SK-N-SH treated with all-trans-retinoic acid at 6 μM for 48 hours (cell line): ENCODE measurements at regions not wholly inside any gene's neighbourhood (a gene's known extent, or its start where the extent isn't known, plus 50 kb on each side); places are given as distances from the start of the nearest gene placed in this dataset.

ENCODE experiments used
- BACH2 ChIP-seq: fragments of 250-450 bp; sonication (Bioruptor Pico); IDR thresholded peaks from 2 replicates; pipeline ENCODE4 v1.9.0; 2021; ENCODE audit warnings: mild to moderate bottlenecking, borderline replicate concordance
- POU6F1 ChIP-seq: fragments of 250-450 bp; sonication (Bioruptor Pico); IDR thresholded peaks from 2 replicates; pipeline ENCODE4 v1.8.0; 2021; ENCODE audit warnings: low read depth, mild to moderate bottlenecking, moderate library complexity, borderline replicate concordance
- PPARA ChIP-seq: fragments of 250-450 bp; sonication (Bioruptor Pico); IDR thresholded peaks from 2 replicates; pipeline ENCODE4 v1.5.0; 2020; ENCODE audit warnings: mild to moderate bottlenecking, borderline replicate concordance

DNA sequence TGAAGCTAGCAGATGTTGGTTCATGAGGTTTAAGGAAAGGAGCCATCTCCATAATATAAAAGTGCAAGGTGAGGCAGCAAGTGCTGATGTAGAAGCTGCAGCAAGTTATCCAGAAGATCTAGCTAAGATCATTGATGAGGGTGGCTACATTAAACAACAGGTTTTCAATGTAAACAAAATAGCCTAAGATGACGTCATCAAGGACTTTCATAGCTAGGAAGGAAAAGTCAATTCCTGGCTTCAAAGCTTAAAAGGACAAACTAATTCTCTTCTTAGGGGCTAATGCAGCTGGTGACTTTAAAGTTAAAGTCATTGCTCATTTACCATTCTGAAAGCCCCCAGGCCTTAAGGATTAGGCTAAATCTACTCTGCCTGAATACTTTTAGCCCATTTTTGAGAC lies 141.9 kb downstream of the MID1IP1 start:
- no peak for TF ChIP-seq POU6F1 (CRISPR knock-in tag)
- TF ChIP-seq BACH2 (CRISPR knock-in tag): no peak
- no peak for TF ChIP-seq PPARA (CRISPR knock-in tag)
